Small intestine (tissue), 7 donors: ENCODE measurements at regions not wholly inside any gene's neighbourhood (a gene's known extent, or its start where the extent isn't known, plus 50 kb on each side); places are given as distances from the start of the nearest gene placed in this dataset.

Experiments used
- DNase-seq, 2 donors: peaks; one replicate each; pipeline versions ENCODE4 v3.0.0 to v3.0.0-alpha.2; 2013
- FAIRE-seq: peaks from 2 replicates; lab custom pipeline; 2012; peaks lifted over from hg19 to GRCh38; lab: Jason Lieb, UNC
- H3K27ac ChIP-seq, 3 donors: one replicate each; pipeline ENCODE4 v1.5.1; 2013; ENCODE audit warnings: low read length in 2 of 3, mild to moderate bottlenecking in 2 of 3, control low read depth in 1 of 3, inconsistent platforms in 1 of 3, low read depth in 1 of 3, moderate library complexity in 1 of 3
- H3K27me3 ChIP-seq, 3 donors: one replicate each; pipeline ENCODE4 v1.6.1; 2013; ENCODE audit warnings: low read length in 3 of 3, inconsistent platforms in 1 of 3; ENCODE audit not compliant: control insufficient read depth in 3 of 3, insufficient read depth in 3 of 3
- H3K36me3 ChIP-seq, 3 donors: one replicate each; pipeline ENCODE4 v1.6.1; 2013; ENCODE audit warnings: low read length in 3 of 3, inconsistent platforms in 1 of 3, low read depth in 1 of 3, mild to moderate bottlenecking in 1 of 3, moderate library complexity in 1 of 3; ENCODE audit not compliant: control insufficient read depth in 3 of 3, insufficient read depth in 2 of 3
- H3K4me1 ChIP-seq, 3 donors: one replicate each; pipeline ENCODE4 v1.6.1; 2013; ENCODE audit warnings: low read length in 2 of 3, inconsistent platforms in 1 of 3, low read depth in 1 of 3, mild to moderate bottlenecking in 1 of 3, moderate library complexity in 1 of 3; ENCODE audit not compliant: control insufficient read depth in 3 of 3, insufficient read depth in 2 of 3
- H3K4me3 ChIP-seq, 3 donors: one replicate each; pipeline ENCODE4 v1.5.1; 2013; ENCODE audit warnings: low read length in 3 of 3, control low read depth in 1 of 3, inconsistent platforms in 1 of 3, low read depth in 1 of 3, mild to moderate bottlenecking in 1 of 3, moderate library complexity in 1 of 3
- H3K9me3 ChIP-seq, 2 donors: one replicate each; pipeline ENCODE4 v1.6.1; 2013; ENCODE audit warnings: low read depth in 1 of 2, low read length in 1 of 2; ENCODE audit not compliant: control insufficient read depth in 2 of 2, insufficient read depth in 1 of 2
- WGBS, 3 donors: extraction: QIAGEN DNeasy Blood & Tissue Kit; methylation state at CpG; one replicate each; pipeline ENCODE4 v1.1.7; 2013; 5-methylcytosine and 5-hydroxymethylcytosine counted together
- donor health status: healthy with polysubstance abuse.
- donor health status: control.
- donor health status: control.
- donor health status: Bipolar disorder and iron deficiency.
- donor health status: healthy.

GRCh38 chr16:79475841-79476240 is 124.7 kb downstream of the MAF start:
- no peak for DNase-seq
- Histone ChIP-seq H3K4me1 (peaks cover 0 to 11% (median 0%) of the 10 kb centered on the region in 3 donors), H3K9me3 (peaks cover 0 to 6% of the 10 kb centered on the region in 2 donors), H3K4me3 (no peak overlapping the region), H3K27me3 (no peaks in the 10 kb centered on the region), H3K36me3 (no peaks in the 10 kb centered on the region), H3K27ac (no peak overlapping the region)
- FAIRE-seq = no peak
- 90 to 92% (median 92%) methylated on average over 4 of the region's 4 CpGs for WGBS, 3 donors

GRCh38 chr16:79473456-79473855 is 127.1 kb downstream of the MAF start:
- Histone ChIP-seq H3K4me1 (peaks cover 0 to 11% (median 0%) of the 10 kb centered on the region in 3 donors), H3K27ac (no peak overlapping the region), H3K9me3 (peaks cover 0 to 6% of the 10 kb centered on the region in 2 donors), H3K4me3 (no peak overlapping the region), H3K36me3 (no peaks in the 10 kb centered on the region), H3K27me3 (no peaks in the 10 kb centered on the region)
- DNase-seq = peak; percentile 19 to 58
- WGBS, 3 donors = 23 to 65% (median 49%) methylated on average over 6 of the region's 6 CpGs
- no peak for FAIRE-seq

- no peak overlapping the region for H3K27ac ChIP-seq
- peaks cover 0 to 11% (median 0%) of the 10 kb centered on the region in 3 donors for H3K4me1 ChIP-seq
- 83 to 94% (median 91%) methylated on average over 3 of the region's 3 CpGs for WGBS, 3 donors
- no peaks in the 10 kb centered on the region for H3K36me3 ChIP-seq
- H3K4me3 ChIP-seq = no peak overlapping the region
- no peak for DNase-seq
- H3K9me3 ChIP-seq = peaks cover 0 to 6% of the 10 kb centered on the region in 2 donors
- H3K27me3 ChIP-seq = no peaks in the 10 kb centered on the region
- FAIRE-seq = no peak
Measured at GRCh38 chr16:79472426-79472825, 128.1 kb downstream of the MAF start.

- Histone ChIP-seq H3K27me3 (no peaks in the 10 kb centered on the region), H3K27ac (no peak overlapping the region), H3K4me3 (no peak overlapping the region), H3K36me3 (no peaks in the 10 kb centered on the region), H3K9me3 (peaks cover 0 to 6% of the 10 kb centered on the region in 2 donors), H3K4me1 (peaks cover 0 to 11% (median 0%) of the 10 kb centered on the region in 3 donors)
- FAIRE-seq (no peak), DNase-seq (no peak)
- 77 to 89% (median 82%) methylated on average over 10 of the region's 10 CpGs for WGBS, 3 donors
Measured at GRCh38 chr16:79469999-79470398, 130.5 kb downstream of the MAF start.

- Histone ChIP-seq H3K9me3 (peaks cover 0 to 6% of the 10 kb centered on the region in 2 donors), H3K4me3 (no peak overlapping the region), H3K27ac (no peak overlapping the region), H3K27me3 (no peaks in the 10 kb centered on the region), H3K4me1 (peaks cover 0 to 3% (median 0%) of the 10 kb centered on the region in 3 donors), H3K36me3 (no peaks in the 10 kb centered on the region)
- DNase-seq (no peak), FAIRE-seq (no peak)
- whole genome bisulfite sequencing, 3 donors = 71 to 80% (median 74%) methylated on average over 4 of the region's 4 CpGs
Measured at GRCh38 chr16:79468631-79469030, 131.9 kb downstream of the MAF start.

- H3K4me3 ChIP-seq = no peak overlapping the region
- no peaks in the 10 kb centered on the region for H3K4me1 ChIP-seq
- H3K27me3 ChIP-seq = no peaks in the 10 kb centered on the region
- H3K27ac ChIP-seq = no peak overlapping the region
- DNase-seq = no peak
- no peak for FAIRE-seq
- H3K9me3 ChIP-seq = peaks cover 0 to 2% of the 10 kb centered on the region in 2 donors
- WGBS, 3 donors = 70 to 82% (median 77%) methylated on average over 10 of the region's 10 CpGs
- H3K36me3 ChIP-seq = no peaks in the 10 kb centered on the region
Measured at GRCh38 chr16:79468121-79468552, 132.4 kb downstream of the MAF start.

GRCh38 chr16:79466111-79466510 is 134.4 kb downstream of the MAF start:
- Histone ChIP-seq H3K9me3 (no peaks in the 10 kb centered on the region), H3K27ac (no peak overlapping the region), H3K36me3 (no peaks in the 10 kb centered on the region), H3K4me1 (no peaks in the 10 kb centered on the region), H3K27me3 (no peaks in the 10 kb centered on the region), H3K4me3 (no peak overlapping the region)
- no peak for DNase-seq
- WGBS, 3 donors = 62 to 78% (median 67%) methylated on average over 2 of the region's 2 CpGs
- no peak for FAIRE-seq

GRCh38 chr16:79463841-79464240 is 136.7 kb downstream of the MAF start:
- Histone ChIP-seq H3K27ac (no peak overlapping the region), H3K4me1 (no peaks in the 10 kb centered on the region), H3K36me3 (no peaks in the 10 kb centered on the region), H3K4me3 (no peak overlapping the region), H3K9me3 (no peaks in the 10 kb centered on the region), H3K27me3 (no peaks in the 10 kb centered on the region)
- FAIRE-seq = no peak
- DNase-seq = no peak
- 70 to 90% (median 75%) methylated on average over 5 of the region's 5 CpGs for WGBS, 3 donors

- H3K9me3 ChIP-seq = peaks cover 0 to 2% of the 10 kb centered on the region in 2 donors
- H3K27ac ChIP-seq = no peak overlapping the region
- no peaks in the 10 kb centered on the region for H3K27me3 ChIP-seq
- 84 to 91% (median 87%) methylated on average over 4 of the region's 4 CpGs for WGBS, 3 donors
- H3K4me3 ChIP-seq = no peak overlapping the region
- FAIRE-seq (no peak), DNase-seq (no peak)
- no peaks in the 10 kb centered on the region for H3K4me1 ChIP-seq
- H3K36me3 ChIP-seq = no peaks in the 10 kb centered on the region
Measured at GRCh38 chr16:79456036-79456435, 144.5 kb downstream of the MAF start.
